ENCODE measurements at regions not wholly inside any gene's neighbourhood (a gene's known extent, or its start where the extent isn't known, plus 50 kb on each side); places are given as distances from the start of the nearest gene placed in this dataset.
A peak's percentile ranks its signal among the peaks of the same experiment; 100 is the strongest.
"Not testable (repeated sequence)": the region's sequence is repeated elsewhere in the genome, so short reads cannot be mapped to it uniquely, and the experiment has no call there.

DNA sequence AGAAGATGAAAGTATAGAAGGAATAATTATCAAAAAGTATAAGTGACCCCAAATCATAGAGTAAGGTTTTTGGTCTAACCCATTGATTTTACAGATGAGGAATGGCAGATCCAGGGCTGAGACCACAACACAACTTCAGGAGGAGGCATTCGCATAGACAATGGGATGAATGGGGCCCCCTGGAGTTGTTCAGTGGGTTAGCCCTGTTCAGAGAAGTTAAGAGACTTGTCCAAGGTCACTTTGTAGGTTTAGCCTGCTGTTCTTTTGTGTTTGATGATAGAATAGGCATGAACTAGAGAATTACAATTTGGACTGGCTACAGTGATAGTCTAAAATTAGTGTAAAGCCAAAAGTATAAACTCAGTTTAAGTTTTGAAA is 233.9 kb downstream of the KCNRG start:
- no peak overlapping the region for H3K27ac ChIP-seq
- no peak for DNase-seq (ENCODE audit: low read depth, low spot score)

DNA sequence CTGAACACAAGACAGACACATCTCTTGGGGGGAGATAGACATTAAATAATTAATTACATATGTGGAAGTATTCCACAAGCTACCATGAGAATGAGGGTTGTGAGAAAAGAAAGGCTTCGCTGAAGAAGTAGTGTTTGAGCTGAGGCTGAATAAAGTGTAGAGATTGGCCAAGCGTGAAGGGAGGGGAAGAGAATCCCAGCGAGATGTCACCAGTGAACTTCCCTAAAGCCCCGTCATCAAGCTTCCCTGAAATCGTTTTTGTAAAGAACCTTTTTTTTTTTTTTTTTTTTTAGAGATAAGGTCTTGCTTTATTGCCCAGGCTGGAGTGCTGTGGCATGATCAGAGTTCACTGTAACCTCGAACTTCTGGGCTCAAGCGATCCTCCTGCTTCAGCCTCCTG is 235.2 kb downstream of the KCNRG start:
- no peak overlapping the region for H3K27ac ChIP-seq
- no peak for DNase-seq (ENCODE audit: low read depth, low spot score)

DNA sequence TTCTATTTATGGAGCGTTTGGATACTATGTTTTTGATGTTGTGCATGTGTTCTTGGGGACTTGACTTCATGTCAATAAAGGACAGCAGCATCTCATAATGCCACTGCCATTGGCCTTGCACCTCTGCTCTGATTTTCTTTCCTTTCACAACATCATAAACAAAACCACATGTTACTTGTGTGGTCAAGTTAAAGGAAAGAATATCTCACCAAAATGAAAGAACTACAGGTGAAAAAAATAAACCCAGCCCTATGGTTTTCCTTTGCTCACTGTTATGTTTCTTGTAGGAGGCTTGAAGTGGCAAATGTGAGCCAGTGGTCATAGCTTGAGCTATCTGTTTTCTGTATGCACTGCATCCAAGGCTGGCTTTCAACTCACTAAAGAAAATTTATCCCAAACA is 240.4 kb downstream of the KCNRG start:
- no peak for DNase-seq (ENCODE audit: low read depth, low spot score)
- H3K27ac ChIP-seq: no peak overlapping the region

DNA sequence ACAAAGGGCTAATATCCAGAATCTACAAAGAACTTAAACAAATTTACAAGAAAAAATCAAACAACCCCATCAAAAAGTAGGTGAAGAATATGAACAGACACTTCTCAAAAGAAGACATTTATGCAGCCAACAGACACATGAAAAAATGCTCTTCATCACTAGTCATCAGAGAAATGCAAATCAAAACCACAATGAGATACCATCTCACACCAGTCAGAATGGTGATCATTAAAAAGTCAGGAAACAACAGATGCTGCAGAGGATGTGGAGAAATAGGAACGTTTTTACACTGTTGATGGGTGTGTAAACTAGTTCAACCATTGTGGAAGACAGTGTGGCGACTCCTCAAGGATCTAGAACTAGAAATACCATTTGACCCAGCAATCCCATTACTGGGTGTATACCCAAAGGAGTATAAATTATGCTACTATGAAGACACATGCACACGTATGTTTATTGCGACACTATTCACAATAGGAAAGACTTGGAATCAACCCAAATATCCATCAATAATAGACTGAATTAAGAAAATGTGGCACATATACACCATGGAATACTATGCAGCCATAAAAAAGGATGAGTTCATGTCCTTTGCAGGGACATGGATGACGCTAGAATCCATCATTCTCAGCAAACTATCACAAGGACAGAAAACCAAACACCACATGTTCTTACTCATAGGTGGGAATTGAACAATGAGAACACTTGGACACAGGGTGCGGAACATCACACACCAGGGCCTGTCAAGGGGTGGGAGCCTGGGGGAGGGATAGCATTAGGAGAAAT is 241.5 kb downstream of the KCNRG start:
- DNase-seq (ENCODE audit: low read depth, low spot score); H3K27ac ChIP-seq: not testable (repeated sequence)

DNA sequence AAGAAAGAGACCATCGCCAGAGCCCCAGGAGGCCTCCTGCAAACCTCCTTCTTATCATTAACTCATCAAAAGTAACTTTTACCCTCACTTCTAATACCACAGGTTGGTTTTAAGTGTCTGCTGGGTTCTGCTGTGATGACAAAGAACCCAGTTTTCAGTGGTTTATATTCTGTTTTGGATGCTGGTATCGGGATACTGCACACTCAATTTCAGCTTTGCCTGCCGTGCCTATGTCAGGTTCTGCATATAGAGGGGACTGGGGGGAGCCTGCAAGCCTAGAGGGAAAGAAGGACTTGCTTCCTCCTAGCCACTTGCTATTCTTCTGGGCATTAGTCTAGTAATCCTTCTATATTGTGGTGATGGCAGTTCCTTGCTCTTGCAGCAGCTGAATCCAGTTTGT is 242.4 kb downstream of the KCNRG start:
- DNase-seq (ENCODE audit: low read depth, low spot score): no peak
- H3K27ac ChIP-seq: no peak overlapping the region

DNA sequence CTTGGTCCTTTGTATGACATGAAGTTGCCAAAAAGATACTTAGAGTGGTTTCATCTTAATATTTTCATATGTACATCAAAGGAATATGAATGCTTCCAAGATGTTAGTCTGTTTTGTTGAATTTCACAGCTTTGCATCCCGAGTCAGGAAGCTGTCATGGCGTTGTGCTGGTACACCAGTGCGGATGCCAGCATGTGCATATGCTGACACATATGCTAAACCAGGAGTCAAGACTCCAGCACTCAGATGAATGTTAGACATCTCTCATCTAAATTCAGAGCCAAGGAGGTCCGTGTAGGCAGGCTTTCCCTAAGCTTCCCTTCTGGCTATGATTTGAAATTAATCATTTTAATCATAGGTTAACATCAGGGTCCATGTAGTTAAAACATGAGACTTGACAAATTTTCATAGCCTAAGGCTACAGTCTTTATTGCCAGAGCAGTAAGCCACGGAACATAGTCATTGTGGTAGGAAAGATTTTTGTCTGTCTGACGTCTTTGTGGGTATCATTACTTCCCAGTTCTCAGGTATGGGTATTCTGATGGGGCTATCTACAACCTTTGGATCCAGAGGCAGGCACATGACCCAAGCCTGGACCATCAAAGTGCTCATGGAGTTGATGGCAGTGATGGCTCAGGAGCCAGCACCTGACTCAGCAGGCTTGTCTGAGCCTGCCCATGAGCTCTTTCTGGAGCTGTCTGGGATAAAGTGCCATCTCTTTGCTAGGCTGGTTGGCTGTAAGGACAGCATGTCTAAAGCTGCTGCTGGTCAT is 246.1 kb downstream of the KCNRG start:
- no peak overlapping the region for H3K27ac ChIP-seq
- no peak for DNase-seq (ENCODE audit: low read depth, low spot score)

DNA sequence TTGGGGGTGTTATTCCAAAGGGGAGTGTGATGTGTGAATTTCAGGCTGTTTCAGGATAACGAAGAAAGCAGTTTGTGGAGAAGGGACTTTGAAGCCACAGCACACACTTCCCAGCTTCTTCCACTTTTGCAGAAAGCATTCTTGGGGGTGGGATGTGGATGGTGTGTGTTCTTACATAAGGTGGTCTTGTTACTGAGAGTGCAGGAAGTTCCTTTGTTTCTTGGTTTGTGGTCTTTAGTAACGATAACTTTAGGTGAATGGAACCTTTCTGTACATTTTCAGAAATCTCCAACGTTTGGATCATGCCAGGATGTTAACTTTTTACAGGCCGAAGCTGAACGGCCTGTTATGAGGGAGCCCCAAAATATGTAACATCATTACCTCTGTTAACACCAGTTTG is 251.8 kb downstream of the KCNRG start:
- DNase-seq (ENCODE audit: low read depth, low spot score): no peak
- H3K27ac ChIP-seq: no peak overlapping the region

DNA sequence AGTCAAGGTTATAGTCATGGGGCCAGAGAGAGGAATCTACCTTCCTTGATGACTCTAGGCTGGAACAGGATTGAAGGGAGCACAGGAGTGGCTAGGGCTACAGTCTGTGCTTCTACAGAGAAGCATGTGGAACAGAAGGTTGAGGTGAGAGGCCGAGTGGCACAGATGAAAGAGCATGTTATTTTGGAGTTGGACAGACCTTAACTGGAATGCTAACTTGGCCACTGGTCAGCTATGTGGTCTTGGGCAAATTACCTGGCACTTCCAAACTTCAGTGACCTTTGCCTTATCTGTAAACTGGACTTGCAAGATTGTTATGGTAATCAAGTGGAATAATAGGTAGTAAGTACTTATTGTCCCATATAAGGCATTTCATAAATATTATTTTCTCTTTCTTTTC is 252.7 kb downstream of the KCNRG start:
- H3K27ac ChIP-seq: no peak overlapping the region
- DNase-seq (ENCODE audit: low read depth, low spot score): no peak

DNA sequence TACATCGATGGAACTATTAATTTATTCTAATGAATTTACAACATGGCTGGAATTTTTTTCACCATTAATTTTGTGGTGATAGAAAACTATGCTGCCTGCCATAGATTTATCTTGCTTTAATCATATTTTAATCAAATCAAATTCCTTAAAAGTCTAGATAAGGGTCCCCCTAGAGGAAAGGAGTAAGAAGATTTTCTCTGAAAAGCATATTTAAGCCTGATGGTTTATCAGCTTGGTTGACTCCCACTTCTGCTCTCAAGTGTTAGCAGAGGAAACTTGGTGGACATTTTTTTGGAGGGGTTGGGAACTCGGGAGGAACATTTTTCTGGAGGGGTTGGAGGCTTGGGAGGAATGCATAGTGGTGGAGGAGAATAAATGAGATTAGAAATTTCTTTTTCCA is 253.3 kb downstream of the KCNRG start:
- no peak overlapping the region for H3K27ac ChIP-seq
- DNase-seq (ENCODE audit: low read depth, low spot score): no peak

DNA sequence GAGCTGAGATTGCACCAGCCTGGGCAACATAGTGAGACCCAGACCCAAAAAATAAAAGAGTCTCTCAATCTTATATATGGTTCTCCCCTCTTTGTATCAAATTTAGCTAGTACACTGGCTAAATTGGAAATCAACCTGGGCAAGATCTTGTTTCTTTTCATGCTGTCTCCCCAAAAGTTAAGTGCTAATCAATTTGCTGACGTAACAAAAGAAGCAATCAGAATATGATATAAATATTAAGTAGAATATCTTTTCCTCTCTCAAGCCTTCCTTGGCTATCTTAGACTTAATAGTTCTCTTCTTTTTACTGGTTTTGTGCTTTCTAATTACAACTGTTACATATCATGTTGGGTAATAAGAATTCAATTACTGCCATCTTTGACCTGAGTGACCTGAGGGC is 258.9 kb downstream of the KCNRG start:
- no peak overlapping the region for H3K27ac ChIP-seq
- DNase-seq (ENCODE audit: low read depth, low spot score): no peak

DNA sequence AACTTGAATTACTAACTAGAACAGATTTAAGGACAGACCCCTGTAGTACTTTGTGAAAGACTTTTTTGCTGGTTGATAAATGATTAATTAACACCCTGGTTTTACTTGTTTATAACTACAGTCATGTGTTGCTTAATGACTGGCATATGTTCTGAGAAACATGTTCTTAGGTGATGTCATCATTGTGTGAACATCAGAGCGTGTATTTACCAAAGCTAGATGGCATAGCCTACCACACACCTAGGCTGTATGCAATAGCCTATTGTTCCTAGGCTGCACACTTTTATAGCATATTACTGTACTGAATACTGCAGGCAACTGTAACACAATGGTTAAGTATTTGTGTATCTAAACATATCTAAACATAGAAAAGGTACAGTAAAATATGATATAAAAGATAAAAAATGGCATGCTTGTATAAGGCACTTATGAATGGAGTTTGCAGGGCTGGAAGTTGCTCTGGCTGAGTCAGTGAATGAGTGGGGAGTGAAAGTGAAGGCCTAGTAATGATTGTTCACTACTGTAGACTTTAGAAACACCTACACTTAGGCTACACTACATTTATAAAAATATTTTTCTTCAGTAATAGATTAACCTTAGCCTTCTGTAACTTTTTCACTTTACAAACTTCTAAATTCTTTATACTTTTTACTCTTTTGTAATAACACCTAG is 260.3 kb downstream of the KCNRG start:
- H3K27ac ChIP-seq: no peak overlapping the region
- peak; percentile 57 for DNase-seq (ENCODE audit: low read depth, low spot score)

DNA sequence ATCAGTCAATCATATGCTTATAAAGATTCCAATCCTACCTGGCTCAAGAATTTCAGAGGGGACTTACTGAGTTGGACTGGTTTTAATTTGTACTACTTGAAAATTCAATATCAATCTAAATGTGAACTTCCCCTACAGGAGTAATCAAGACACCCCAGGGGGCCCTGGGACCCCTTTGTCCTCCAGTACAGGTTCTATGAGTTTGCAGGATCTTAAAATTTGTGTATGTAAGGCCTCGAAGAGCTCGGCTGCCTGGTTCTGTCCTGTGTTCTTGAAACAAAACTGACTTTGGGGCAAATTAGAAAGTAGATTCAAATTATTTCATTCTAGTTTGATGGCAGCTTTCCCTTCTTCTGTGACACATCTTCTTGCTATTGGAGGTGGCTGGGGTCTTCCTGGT is 261.3 kb downstream of the KCNRG start:
- DNase-seq (ENCODE audit: low read depth, low spot score): no peak
- H3K27ac ChIP-seq: no peak overlapping the region

DNA sequence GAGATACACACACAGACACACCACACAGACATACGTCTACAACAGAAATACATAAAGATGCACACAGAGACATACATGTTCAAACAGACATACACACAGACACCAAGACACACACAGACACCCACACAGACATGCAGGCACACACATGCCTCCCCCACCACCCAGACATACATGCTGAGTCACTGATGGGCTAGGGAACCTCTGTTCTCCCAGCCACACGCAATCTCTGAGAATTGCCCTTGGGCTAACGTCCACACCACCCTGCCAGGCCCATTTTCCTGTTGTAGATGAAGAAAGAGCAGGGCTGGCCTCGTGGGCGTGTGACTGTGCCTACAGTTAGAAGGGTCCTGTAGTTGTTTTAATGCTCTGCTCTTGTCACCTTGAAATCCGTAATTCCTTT is 261.9 kb downstream of the KCNRG start:
- H3K27ac ChIP-seq: no peak overlapping the region
- DNase-seq (ENCODE audit: low read depth, low spot score): no peak

DNA sequence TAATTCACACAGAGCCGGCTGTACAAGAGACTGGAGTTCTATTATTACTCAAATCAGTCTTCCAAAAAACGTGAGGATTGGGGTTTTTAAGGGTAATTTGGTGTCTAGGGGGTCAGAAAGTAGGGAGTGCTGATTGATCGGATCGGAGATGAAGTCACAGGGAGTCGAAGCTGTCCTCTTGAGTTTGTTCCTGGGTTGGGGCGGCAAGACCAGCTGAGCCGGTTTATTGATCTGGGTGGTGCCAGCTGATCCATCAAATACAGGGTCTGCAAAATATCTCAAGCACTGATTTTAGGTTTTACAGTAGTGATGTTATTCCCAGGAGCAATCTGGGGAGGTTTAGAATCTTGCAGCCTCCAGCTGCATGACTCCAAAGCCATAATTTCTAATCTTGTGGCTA is 262.7 kb downstream of the KCNRG start:
- no peak overlapping the region for H3K27ac ChIP-seq
- DNase-seq (ENCODE audit: low read depth, low spot score): no peak

DNA sequence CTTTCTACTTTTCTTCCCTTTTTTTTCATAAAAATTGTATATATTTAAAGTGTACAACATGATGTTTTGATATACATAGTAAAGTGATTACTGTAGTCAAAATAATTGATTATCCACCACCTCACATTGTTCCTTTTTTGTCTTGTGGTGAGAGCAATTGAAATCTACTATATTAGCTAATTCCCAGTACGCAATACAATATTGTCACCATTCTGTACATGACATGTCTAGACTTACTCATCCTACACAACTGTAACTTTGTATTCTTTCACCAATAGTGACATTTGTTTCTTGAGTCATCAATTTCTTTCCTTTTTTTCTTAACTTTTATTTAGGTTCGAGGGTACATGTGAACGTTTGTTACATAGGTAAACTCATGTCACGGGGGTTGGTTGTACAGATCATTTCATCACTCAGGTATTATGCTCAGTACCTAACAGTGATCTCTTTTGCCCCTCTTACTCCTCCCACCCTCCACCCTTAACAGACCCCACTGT is 265.2 kb downstream of the KCNRG start:
- no peak overlapping the region for H3K27ac ChIP-seq
- DNase-seq (ENCODE audit: low read depth, low spot score): no peak

DNA sequence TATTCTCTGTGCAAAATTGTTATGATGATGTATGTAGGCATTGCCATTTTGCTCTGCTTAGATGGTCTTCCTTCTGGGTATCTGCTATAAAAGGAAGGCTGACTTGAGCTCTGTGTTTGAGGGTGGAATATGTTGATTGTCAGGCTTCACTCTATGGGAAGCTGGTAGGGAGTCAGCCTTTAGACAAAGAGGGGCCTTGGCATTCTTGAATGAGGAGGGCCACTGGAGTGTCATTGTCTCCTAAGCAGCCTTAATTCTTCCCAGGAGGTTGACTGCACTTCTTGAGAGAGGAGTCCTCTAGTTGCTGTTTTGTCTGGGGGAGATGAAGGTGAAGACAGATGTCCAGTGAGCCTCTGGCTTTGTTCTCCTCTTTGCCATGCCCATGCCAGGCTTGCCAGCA is 266.8 kb downstream of the KCNRG start:
- no peak for DNase-seq (ENCODE audit: low read depth, low spot score)

DNA sequence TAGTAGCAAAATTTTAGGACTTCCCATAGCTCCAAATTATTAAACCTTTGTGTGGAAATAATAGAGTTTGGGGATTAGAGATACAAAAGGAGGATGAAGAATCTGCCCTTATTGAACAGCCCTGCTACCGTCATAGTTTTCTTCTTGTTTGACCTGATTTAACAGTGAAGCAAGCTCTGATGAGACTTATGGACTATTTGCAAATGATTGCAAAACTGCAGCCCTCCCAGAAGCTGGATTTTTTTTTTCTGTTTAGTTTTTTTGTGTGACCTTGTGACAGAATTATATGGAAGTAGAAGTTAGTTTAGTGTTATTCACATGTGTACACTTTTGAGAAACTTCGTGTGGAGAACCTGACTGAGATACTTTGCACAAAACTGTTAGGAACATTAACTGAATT is 267.8 kb downstream of the KCNRG start:
- DNase-seq (ENCODE audit: low read depth, low spot score): no peak
- no peak overlapping the region for H3K27ac ChIP-seq

More for the DNA sequence above, 266.8 kb downstream of the KCNRG start:
- H3K27ac ChIP-seq: no peak overlapping the region

DNA sequence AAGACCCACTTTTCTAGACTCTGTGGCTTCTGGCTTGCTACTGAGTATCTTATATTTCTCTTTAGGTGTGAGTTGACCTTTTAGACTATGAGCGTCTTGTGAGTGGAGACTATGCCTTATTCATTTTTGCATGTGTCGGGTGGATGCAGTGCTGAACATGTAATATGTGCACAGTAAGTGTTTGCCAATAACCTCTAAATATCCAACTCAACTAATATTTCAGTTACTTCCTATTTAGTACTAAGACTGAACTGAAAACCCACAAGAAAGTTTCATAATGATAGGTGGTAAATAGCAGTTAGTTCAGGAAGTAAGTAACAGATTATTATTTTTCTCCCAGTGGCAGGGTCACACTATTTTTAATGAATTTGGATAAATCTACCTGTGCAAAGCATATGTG is 269.3 kb downstream of the KCNRG start:
- DNase-seq (ENCODE audit: low read depth, low spot score): no peak

DNA sequence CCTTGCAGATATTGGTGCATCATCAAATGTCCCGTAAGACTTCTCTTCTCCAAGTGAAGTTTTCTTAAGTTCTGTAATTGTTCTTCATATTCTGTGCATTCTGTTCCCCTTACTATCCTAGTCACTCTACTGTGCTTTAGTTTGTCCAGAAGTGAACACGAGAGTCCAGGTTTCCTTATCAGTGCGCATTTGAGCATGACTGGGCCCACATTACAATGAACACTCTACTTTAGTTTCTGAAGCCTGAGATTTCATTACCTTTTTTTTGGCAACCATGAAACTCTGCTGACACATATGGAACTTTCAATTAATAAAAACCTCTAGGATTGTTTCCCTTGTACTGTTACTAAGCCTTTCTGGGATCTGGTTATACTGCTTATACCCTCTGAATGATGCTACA is 270.0 kb downstream of the KCNRG start:
- no peak overlapping the region for H3K27ac ChIP-seq
- no peak for DNase-seq (ENCODE audit: low read depth, low spot score)

More for the DNA sequence above, 269.3 kb downstream of the KCNRG start:
- H3K27ac ChIP-seq: no peak overlapping the region

DNA sequence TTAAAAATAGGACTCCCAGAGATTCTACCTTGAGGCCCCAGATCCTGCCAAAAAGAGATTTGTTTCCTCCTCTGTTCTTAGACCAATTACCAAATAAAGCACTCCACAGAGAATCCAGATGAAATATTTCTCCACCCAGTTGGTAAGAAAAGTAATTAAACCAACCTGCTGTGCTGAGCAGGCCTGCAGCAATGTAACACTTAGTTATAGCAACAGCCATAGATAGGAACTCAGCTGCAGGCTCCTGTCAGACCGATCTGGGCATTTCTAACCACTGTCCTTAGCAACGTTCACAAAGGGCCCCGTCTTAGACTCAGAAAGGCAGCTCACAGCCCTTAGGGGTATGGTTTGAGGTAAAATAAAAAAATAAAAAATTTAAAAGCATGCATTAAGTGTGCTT is 271.1 kb downstream of the KCNRG start:
- DNase-seq (ENCODE audit: low read depth, low spot score): no peak

DNA sequence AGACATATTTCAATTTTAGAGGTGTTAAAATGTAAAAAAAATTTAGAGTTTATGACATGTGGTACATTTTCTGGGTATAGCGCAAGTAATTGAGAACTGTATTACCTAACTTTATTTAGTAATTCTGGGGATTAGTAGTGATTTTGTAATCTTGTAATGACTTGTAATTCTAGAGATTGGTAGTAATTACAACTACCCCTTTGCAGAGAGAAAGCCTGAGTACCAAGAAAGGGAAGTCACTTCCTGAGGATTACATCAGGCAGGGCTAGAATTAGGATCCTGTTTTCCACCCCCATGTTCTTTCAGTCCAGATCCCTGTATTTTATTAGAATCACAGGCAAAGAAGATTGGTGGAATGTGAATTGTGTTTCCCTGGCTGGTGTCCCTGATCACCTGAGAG is 274.9 kb downstream of the KCNRG start:
- no peak overlapping the region for H3K27ac ChIP-seq
- no peak for DNase-seq (ENCODE audit: low read depth, low spot score)

More for the DNA sequence above, 271.1 kb downstream of the KCNRG start:
- H3K27ac ChIP-seq: no peak overlapping the region

Measured in epithelial cell of prostate (primary cell).